ENCODE measurements at regions not wholly inside any gene's neighbourhood (a gene's known extent, or its start where the extent isn't known, plus 50 kb on each side); places are given as distances from the start of the nearest gene placed in this dataset.

GRCh38 chr13:30108216-30108912 lies 199.0 kb downstream of the KATNAL1 start:
- TF ChIP-seq EP300 (IDR thresholded peaks at IDR 0.05) (no peak), CTCF (IDR thresholded peaks at IDR 0.05) (no peak), POLR2A (IDR thresholded peaks at IDR 0.05) (no peak), POLR2AphosphoS5 (IDR thresholded peaks at IDR 0.05) (no peak)
